Astrocyte (in vitro differentiated cells and primary cell): ENCODE measurements at regions not wholly inside any gene's neighbourhood (a gene's known extent, or its start where the extent isn't known, plus 50 kb on each side); places are given as distances from the start of the nearest gene placed in this dataset.

Experiments used
- CTCF ChIP-seq: IDR thresholded peaks from 2 replicates; pipeline ENCODE4 v1.5.1; 2011; ENCODE audit warnings: low read depth, mild to moderate bottlenecking, inconsistent platforms, low read length, moderate library complexity; ENCODE audit not compliant: insufficient read depth
- EZH2 ChIP-seq: IDR thresholded peaks from 2 replicates; pipeline ENCODE4 v1.6.1; 2012; ENCODE audit warnings: mild to moderate bottlenecking, low read length, inconsistent platforms; ENCODE audit not compliant: insufficient read depth

- TF ChIP-seq CTCF (no peak), EZH2 (no peak)
These were observed 202.7 kb downstream of the CGGBP1 start for GRCh38 chr3:87856126-87856525.
